Esophagus squamous epithelium (tissue), 5 donors: ENCODE measurements at regions not wholly inside any gene's neighbourhood (a gene's known extent, or its start where the extent isn't known, plus 50 kb on each side); places are given as distances from the start of the nearest gene placed in this dataset.

Experiments
- DNase-seq: peaks from one replicate; lab custom pipeline; 2025; lab: John Stamatoyannopoulos, UW
- H3K27ac ChIP-seq, 4 donors: fragments of 200-600 bp; sonication (generic); one replicate each; pipeline ENCODE4 v1.5.1; 2016 to 2019; ENCODE audit warnings: mild to moderate bottlenecking in 1 of 4
- H3K27me3 ChIP-seq, 4 donors: fragments of 200-600 bp; sonication (generic); 1 replicate in 3 of 4; 2 replicates in 1 of 4; pipeline versions ENCODE4 v1.5.1 to v1.6.0; 2017 to 2021; ENCODE audit warnings: antibody characterized with exemption in 1 of 4
- H3K36me3 ChIP-seq, 3 donors: fragments of 200-600 bp; sonication (generic); one replicate each; pipeline ENCODE4 v1.5.1; 2016 to 2019
- H3K4me1 ChIP-seq, 3 donors: fragments of 200-600 bp; sonication (generic); one replicate each; pipeline ENCODE4 v1.5.1; 2017 to 2019
- H3K4me3 ChIP-seq, 4 donors: fragments of 200-600 bp; sonication (generic); 1 replicate in 3 of 4; 2 replicates in 1 of 4; pipeline ENCODE4 v1.5.1; 2016 to 2019; ENCODE audit warnings: mild to moderate bottlenecking in 2 of 4, moderate library complexity in 1 of 4
- H3K9me3 ChIP-seq, 3 donors: fragments of 200-600 bp; sonication (generic); one replicate each; pipeline ENCODE4 v1.5.1; 2016 to 2019
- CTCF ChIP-seq, 6 experiments: fragments of 450-650 bp in 4 of 6; fragments of 200-600 bp in 2 of 6; sonication (generic) in 2 of 6; IDR thresholded peaks; one replicate each; pipeline ENCODE4 v1.5.1; 2016 to 2019; ENCODE audit warnings: antibody characterized with exemption in 6 of 6, mild to moderate bottlenecking in 4 of 6, moderate library complexity in 4 of 6
- POLR2A ChIP-seq, 4 donors: fragments of 450-650 bp; IDR thresholded peaks; one replicate each; pipeline ENCODE4 v1.6.1; 2017; ENCODE audit warnings: antibody characterized with exemption in 4 of 4, mild to moderate bottlenecking in 4 of 4, moderate library complexity in 3 of 4
- WGBS, 2 donors: methylation state at CpG; one replicate each; pipeline ENCODE4 v1.1.5; 2018; 5-methylcytosine and 5-hydroxymethylcytosine counted together
- intact Hi-C: fragments of 100-400 bp; cut with DNase I; formaldehyde crosslinking; loops from one replicate; pipeline ENCODE4 v1.15.0; 2022
- donor health status: DM: yes; HTN: yes; CAD: no.

- Histone ChIP-seq H3K36me3 (no peaks in the 10 kb centered on the region), H3K4me3 (no peak overlapping the region), H3K4me1 (no peaks in the 10 kb centered on the region), H3K27me3 (no peaks in the 10 kb centered on the region), H3K27ac (no peak overlapping the region), H3K9me3 (no peaks in the 10 kb centered on the region)
- TF ChIP-seq CTCF (IDR thresholded peaks at IDR 0.05) (no peak), POLR2A (IDR thresholded peaks at IDR 0.05) (no peak)
- no peak for DNase-seq
- WGBS, 2 donors, result 13 to 33% methylated on average over 3 of the region's 3 CpGs
- intact Hi-C loops, result loop anchor here (10.0 kb wide), 1 partner anchor 136 kb away; no protein-coding TSS in a partner anchor
Measured at GRCh38 chr1:101148980-101149379, 87.8 kb upstream of the S1PR1 start.

GRCh38 chr1:101147381-101147780, 89.4 kb upstream of the S1PR1 start:
- H3K4me3 ChIP-seq, result no peak overlapping the region
- TF ChIP-seq POLR2A (IDR thresholded peaks at IDR 0.05) (no peak), CTCF (IDR thresholded peaks at IDR 0.05) (no peak)
- intact Hi-C loops, result loop anchor here (10.0 kb wide), 1 partner anchor 137 kb away; no protein-coding TSS in a partner anchor
- no peaks in the 10 kb centered on the region for H3K36me3 ChIP-seq
- H3K9me3 ChIP-seq, result no peaks in the 10 kb centered on the region
- H3K27me3 ChIP-seq, result no peaks in the 10 kb centered on the region
- no peak overlapping the region for H3K27ac ChIP-seq
- 66 to 74% methylated on average over 3 of the region's 3 CpGs for WGBS, 2 donors
- no peaks in the 10 kb centered on the region for H3K4me1 ChIP-seq
- no peak for DNase-seq

- no peaks in the 10 kb centered on the region for H3K9me3 ChIP-seq
- H3K4me3 ChIP-seq, result no peak overlapping the region
- H3K4me1 ChIP-seq, result no peaks in the 10 kb centered on the region
- no peak for TF ChIP-seq POLR2A (IDR thresholded peaks at IDR 0.05)
- no peak for TF ChIP-seq CTCF (IDR thresholded peaks at IDR 0.05)
- intact Hi-C loops, result loop anchor here (10.0 kb wide), 1 partner anchor 139 kb away; no protein-coding TSS in a partner anchor
- DNase-seq, result no peak
- no peaks in the 10 kb centered on the region for H3K36me3 ChIP-seq
- H3K27me3 ChIP-seq, result no peaks in the 10 kb centered on the region
- no peak overlapping the region for H3K27ac ChIP-seq
Measured at GRCh38 chr1:101145449-101145820, 91.4 kb upstream of the S1PR1 start.

GRCh38 chr1:101144671-101145448, 92.0 kb upstream of the S1PR1 start:
- 74 to 88% methylated on average over 5 of the region's 5 CpGs for WGBS, 2 donors
- no peak for TF ChIP-seq CTCF (IDR thresholded peaks at IDR 0.05)
- no peak for TF ChIP-seq POLR2A (IDR thresholded peaks at IDR 0.05)
- intact Hi-C loops, result loop anchor here (10.0 kb wide), 1 partner anchor 140 kb away; no protein-coding TSS in a partner anchor

GRCh38 chr1:101142244-101142643, 94.6 kb upstream of the S1PR1 start:
- Histone ChIP-seq H3K36me3 (no peaks in the 10 kb centered on the region), H3K27ac (no peak overlapping the region), H3K27me3 (no peaks in the 10 kb centered on the region), H3K9me3 (no peaks in the 10 kb centered on the region), H3K4me3 (no peak overlapping the region), H3K4me1 (peaks cover 0 to 2% (median 0%) of the 10 kb centered on the region in 3 donors)
- no peak for DNase-seq
- TF ChIP-seq POLR2A (IDR thresholded peaks at IDR 0.05) (no peak), CTCF (IDR thresholded peaks at IDR 0.05) (no peak)
- intact Hi-C loops, result loop anchor here (10.0 kb wide), 1 partner anchor 143 kb away; no protein-coding TSS in a partner anchor
- WGBS, 2 donors, result 88 to 90% methylated on average over 1 of the region's 1 CpG

More at GRCh38 chr1:101144671-101145448, 92.0 kb upstream of the S1PR1 start:
- H3K27ac ChIP-seq, result no peak overlapping the region
- H3K4me1 ChIP-seq, result no peaks in the 10 kb centered on the region
- DNase-seq, result no peak
- H3K27me3 ChIP-seq, result no peaks in the 10 kb centered on the region
- no peaks in the 10 kb centered on the region for H3K9me3 ChIP-seq
- H3K36me3 ChIP-seq, result no peaks in the 10 kb centered on the region
- H3K4me3 ChIP-seq, result no peak overlapping the region
